Stimulated activated CD4-positive, alpha-beta T cell treated with anti-CD3 and anti-CD28 coated beads, Interleukin-15, amount 100 ng/mL, for 24 hours (primary cell): ENCODE measurements at regions not wholly inside any gene's neighbourhood (a gene's known extent, or its start where the extent isn't known, plus 50 kb on each side); places are given as distances from the start of the nearest gene placed in this dataset.
"Not testable (repeated sequence)": the region's sequence is repeated elsewhere in the genome, so short reads cannot be mapped to it uniquely, and the experiment has no call there.

Source experiments
- DNase-seq: peaks from one replicate; pipeline ENCODE4 v3.0.0-alpha.2; 2020

DNA sequence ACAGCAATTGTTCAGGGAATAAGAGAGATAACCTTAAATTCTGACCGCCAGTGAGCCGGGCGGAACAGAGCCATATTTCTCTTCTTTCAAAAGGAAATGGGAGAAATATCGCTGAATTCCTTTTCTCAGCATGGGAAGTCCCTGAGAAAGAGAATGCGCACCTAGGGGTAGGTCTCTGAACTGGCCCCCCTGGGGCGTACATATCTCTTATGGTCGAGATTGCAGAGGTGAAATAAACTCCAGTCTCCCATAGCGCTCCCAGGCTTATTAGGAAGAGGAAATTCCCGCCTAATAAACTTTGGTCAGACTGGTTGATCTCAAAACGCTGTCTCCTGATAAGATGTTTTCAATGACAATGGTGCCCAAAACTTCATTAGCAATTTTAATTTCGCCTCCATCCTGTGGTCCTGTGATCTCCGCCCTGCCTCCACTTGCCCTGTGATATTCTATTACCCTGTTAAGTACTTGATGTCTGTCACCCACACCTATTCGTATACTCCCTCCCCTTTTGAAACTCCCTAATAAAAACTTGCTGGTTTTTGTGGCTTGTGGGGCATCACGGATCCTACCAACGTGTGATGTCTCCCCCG is 195.8 kb upstream of the HMCN1 start:
- not testable (repeated sequence) for DNase-seq

DNA sequence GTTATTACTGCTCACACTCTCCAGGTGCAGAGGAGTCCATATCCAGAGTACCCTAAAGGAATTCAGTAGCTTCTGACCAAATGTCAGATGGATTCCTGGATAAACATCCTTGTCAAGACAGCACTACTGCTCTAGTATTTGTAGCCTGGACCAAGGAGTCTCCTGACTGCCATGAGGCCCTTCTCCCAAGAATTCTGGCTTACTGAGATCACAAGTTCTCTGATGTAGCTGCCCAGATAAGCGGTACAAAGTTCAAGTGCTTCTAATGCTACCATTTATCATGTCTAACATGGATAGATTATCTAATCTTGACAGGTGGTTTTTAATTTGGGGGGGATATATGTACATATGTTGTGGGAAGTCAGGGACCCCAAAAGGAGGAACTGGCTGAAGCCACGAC is 196.6 kb upstream of the HMCN1 start:
- no peak for DNase-seq

- DNase-seq: no peak
These were observed 197.8 kb upstream of the HMCN1 start for GRCh38 chr1:185536165-185536920.

GRCh38 chr1:185535621-185536020 is 198.6 kb upstream of the HMCN1 start:
- DNase-seq: no peak

- DNase-seq: no peak
These were observed 199.4 kb upstream of the HMCN1 start for GRCh38 chr1:185534801-185535200.

DNA sequence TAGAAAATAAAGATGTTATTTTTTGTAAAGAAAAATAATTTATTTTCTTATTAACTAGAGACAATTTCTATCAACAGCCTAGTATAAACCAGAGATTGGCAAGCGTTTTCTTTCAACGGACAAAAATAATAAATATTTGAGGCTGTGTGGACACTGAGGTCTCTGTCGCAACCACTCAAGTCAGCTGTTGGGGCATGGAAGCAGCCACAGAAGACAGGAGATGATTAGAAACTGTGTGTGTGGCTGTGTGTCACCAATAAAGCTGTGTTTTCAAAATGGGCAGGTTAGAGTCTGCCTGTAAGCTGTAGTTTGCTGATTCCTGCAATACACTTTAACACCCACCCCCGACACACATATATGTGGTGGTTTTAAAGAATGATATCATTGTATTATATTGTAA is 200.6 kb upstream of the HMCN1 start:
- DNase-seq: no peak

GRCh38 chr1:185532856-185533255 is 201.3 kb upstream of the HMCN1 start:
- no peak for DNase-seq

- DNase-seq: no peak
These were observed 202.4 kb upstream of the HMCN1 start for GRCh38 chr1:185531838-185532237.

- DNase-seq: no peak
These were observed 204.0 kb upstream of the HMCN1 start for GRCh38 chr1:185530215-185530614.

DNA sequence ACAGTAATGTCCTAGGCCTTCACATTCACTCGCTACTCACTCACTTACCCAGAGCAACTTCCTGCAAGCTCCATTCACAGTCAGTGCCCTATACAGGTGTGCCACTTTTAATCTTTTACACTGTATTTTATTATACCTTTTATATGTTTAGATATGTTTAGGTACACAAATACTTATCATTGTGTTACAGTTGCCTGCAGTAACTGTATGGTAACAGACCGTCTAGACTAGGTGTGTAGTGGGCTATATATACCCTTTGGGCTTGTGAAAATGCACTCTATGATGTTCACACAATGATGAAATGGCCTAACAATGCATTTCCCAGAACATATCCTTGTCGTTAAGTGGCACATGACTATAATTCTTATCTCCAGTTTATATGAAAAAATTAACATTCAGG is 204.5 kb upstream of the HMCN1 start:
- no peak for DNase-seq

- no peak for DNase-seq
These were observed 206.0 kb upstream of the HMCN1 start for GRCh38 chr1:185528084-185528676.

DNA sequence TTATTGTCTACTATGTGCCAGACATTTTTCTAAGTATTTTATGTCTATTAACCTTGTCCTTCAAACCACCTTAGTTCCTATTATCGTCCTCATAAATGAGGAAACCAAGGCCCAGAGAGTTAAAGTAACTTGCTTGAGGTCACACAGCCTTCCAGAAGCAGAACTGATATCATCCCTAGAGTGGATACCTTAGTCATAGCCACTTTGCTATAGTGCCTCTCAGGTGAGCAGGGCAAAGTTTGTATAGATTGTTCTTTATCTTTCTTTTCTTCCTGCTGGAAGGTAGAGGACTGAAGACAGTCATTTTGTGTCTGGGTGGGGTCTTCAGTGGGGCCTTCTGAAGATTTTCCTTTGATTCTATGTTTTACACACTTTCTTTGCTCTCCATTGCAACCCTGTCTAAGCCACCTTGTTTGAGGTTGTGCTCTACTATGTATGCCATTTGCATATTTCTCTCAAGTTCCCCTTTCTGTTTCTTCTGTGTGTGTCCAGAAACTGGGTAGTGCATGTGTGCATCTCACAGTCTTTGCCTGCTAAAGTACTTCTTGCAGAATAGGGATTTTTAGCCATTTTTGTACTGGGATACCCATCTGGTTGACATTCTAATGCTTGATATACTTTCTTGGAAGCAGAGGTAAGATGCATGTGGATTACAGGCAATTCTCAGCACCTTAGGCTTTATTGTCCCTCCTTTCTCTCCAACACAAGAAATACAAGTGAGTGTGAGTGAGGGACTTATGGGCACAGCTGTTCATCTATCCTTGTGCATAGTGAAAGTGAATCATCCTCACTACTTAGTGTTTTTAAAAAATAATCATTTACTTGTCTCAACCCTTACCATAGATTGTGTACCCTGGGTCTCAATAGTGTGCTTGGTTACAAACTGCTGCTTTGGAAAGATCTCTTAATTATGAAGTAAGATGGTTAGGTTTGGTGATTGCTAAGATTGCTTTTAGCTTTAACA is 207.6 kb upstream of the HMCN1 start:
- no peak for DNase-seq

- DNase-seq: no peak
These were observed 203.3 kb upstream of the IVNS1ABP start for GRCh38 chr1:185520188-185520920.

DNA sequence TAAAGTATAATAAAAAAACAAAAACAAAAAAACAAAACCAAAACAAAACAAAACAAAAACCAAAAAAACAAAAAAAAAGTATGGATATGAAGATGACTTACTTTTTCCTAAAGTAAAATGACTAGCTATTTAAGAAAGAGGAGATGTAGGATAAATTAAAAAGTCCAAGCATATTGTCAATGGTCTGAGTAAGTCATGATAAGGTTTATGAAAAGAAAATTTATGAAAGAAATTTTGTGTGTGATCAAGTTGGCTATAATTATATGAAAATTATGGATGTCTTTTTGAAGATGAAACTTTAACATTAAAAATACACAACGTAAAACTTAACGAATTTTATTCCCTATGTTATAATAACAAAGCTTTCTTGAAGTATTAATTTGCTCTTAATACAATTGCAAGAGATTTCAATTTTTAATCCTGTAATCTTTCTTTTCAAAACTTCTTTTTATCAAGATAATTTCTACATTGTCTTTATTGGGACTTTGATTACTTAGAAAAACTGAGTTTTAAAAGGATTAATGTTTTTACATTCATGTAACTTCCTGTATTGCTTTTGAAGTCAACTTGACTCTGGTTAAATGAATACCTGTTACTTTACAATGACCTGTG is 200.9 kb upstream of the IVNS1ABP start:
- no peak for DNase-seq

DNA sequence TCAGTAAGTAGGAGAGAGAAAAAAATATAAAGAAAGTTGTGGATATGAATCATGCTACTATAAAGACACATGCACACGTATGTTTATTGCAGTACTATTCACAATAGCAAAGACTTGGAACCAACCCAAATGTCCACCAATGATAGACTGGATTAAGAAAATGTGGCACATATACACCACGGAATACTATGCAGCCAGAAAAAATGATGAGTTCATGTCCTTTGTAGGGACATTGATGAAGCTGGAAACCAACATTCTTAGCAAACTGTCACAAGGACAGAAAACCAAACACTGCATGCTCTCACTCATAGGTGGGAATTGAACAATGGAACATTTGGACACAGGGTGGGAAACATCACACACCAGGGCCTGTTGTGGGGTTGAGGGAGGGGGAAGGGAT is 200.3 kb upstream of the IVNS1ABP start:
- not testable (repeated sequence) for DNase-seq

- no peak for DNase-seq
These were observed 198.7 kb upstream of the IVNS1ABP start for GRCh38 chr1:185515696-185516095.

- DNase-seq: no peak
These were observed 197.3 kb upstream of the IVNS1ABP start for GRCh38 chr1:185514311-185514710.

- DNase-seq: no peak
These were observed 195.4 kb upstream of the IVNS1ABP start for GRCh38 chr1:185512442-185512841.

DNA sequence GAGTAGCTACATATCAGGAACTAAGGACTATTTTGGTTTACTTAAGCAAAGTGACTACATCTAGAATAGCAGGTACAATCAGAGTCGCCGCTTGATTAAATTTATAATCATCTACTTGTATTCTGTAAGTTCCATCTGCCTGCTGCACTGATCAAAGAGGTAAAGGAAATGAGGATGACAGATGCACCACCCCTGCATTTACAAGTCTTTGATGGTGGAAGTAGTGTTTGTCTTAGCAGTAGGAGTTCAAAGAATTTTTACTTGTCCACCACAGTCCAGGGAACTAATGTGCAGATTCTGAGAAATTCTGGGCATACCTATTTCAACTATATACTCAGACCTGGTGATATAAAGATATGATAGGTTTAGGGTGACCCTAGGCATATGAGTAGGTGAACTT is 184.1 kb upstream of the IVNS1ABP start:
- no peak for DNase-seq

DNA sequence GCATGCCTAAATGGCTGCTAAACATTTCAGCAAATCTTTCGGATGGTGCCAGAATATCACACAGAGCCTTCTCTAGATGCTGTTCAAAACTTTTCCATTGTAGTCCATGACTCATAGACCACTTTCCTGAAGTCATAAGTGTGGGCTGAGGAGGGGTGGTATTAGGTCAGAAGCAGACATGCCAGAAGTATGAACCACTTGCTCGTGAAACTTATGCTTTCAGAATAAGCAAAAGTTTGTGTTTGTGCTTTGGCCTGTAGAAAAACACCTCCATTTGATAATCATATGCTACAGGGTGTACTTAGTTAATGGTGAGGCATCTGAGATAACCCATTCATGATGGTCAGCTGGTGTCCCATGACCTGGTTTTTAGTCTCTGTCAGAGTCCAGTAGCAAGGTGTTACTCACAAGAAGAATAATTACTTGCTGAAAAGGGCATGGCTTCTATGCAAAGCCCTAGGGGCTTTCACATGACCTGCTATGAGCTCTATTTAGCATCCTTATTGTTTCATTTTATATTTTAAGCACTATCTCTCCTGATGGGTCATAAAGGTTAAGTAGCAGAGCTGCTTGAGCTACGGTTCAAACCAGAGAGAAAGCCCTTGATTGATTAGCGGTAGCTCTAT is 183.1 kb upstream of the IVNS1ABP start:
- DNase-seq: peak; percentile 12

DNA sequence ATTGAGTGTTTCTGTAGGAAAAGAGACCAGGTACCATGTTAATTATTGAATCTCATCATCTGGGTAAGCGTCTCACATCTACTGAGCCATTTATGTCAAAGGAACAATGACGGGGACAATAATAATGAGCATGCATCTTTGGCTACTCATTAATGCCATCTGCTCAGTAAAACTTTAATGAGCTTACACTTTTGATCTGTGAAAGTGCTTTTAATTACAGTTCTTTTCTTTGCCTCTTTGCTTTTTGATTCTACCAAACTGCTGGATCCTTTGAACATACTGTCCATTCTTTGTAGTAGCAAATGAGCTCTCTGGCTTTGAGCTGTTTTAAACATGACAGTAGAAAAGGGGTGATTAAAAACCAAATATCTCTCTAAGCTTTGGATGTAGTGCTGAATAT is 181.2 kb upstream of the IVNS1ABP start:
- no peak for DNase-seq

DNA sequence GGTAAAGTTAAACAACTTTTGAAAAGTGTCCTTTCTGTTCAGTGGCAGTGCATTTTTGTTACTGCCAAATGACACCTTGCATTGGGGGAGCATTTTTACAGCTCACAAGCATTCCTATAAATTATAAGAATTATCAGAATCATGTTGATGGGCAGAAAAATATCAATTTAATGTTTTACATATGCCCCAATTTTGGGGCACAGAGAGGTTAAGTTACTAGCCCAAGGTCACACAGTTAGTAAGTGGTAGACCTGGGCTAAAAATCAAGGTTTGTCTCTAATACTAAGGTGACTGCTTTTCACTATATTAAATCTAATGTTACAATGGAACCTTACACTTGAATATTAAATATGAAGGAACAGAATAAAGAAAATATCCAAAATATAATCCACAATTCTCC is 180.1 kb upstream of the IVNS1ABP start:
- no peak for DNase-seq
